ENCODE measurements at regions not wholly inside any gene's neighbourhood (a gene's known extent, or its start where the extent isn't known, plus 50 kb on each side); places are given as distances from the start of the nearest gene placed in this dataset.
"Not testable (repeated sequence)": the region's sequence is repeated elsewhere in the genome, so short reads cannot be mapped to it uniquely, and the experiment has no call there.

GRCh38 chr1:221573756-221574155, 168.1 kb downstream of the DUSP10 start:
- no peaks in the 10 kb centered on the region for H3K36me3 Mint-ChIP-seq (ENCODE audit: low read depth)
- peaks cover 15% of the 10 kb centered on the region for H3K9me3 Mint-ChIP-seq (ENCODE audit: low read depth)
- H3K27ac Mint-ChIP-seq (ENCODE audit: unreplicated experiment), result no peak overlapping the region
- H3K4me3 Mint-ChIP-seq (ENCODE audit: unreplicated experiment), result no peak overlapping the region
- H3K4me1 Mint-ChIP-seq (ENCODE audit: low read depth), result no peaks in the 10 kb centered on the region
- peaks cover 1% of the 10 kb centered on the region for H3K27me3 Mint-ChIP-seq (ENCODE audit: low read depth)
- no peak for TF ChIP-seq CTCF (IDR thresholded peaks at IDR 0.05)
- DNase-seq (ENCODE audit: low spot score), result no peak

- Mint-ChIP-seq H3K27me3 (ENCODE audit: low read depth) (no peaks in the 10 kb centered on the region), H3K4me3 (ENCODE audit: unreplicated experiment) (no peak overlapping the region), H3K4me1 (ENCODE audit: low read depth) (no peaks in the 10 kb centered on the region), H3K9me3 (ENCODE audit: low read depth) (peaks cover 15% of the 10 kb centered on the region), H3K27ac (ENCODE audit: unreplicated experiment) (no peak overlapping the region), H3K36me3 (ENCODE audit: low read depth) (no peaks in the 10 kb centered on the region)
- no peak for TF ChIP-seq CTCF (IDR thresholded peaks at IDR 0.05)
- no peak for DNase-seq (ENCODE audit: low spot score)
These were observed 167.4 kb downstream of the DUSP10 start for GRCh38 chr1:221574529-221574928.

GRCh38 chr1:221575605-221576004, 166.3 kb downstream of the DUSP10 start:
- H3K4me1 Mint-ChIP-seq (ENCODE audit: low read depth), result no peaks in the 10 kb centered on the region
- DNase-seq (ENCODE audit: low spot score), result no peak
- H3K4me3 Mint-ChIP-seq (ENCODE audit: unreplicated experiment), result no peak overlapping the region
- no peaks in the 10 kb centered on the region for H3K36me3 Mint-ChIP-seq (ENCODE audit: low read depth)
- H3K9me3 Mint-ChIP-seq (ENCODE audit: low read depth), result peaks cover 15% of the 10 kb centered on the region
- no peak overlapping the region for H3K27ac Mint-ChIP-seq (ENCODE audit: unreplicated experiment)
- TF ChIP-seq CTCF (IDR thresholded peaks at IDR 0.05), result no peak
- no peaks in the 10 kb centered on the region for H3K27me3 Mint-ChIP-seq (ENCODE audit: low read depth)

GRCh38 chr1:221576268-221576667, 165.6 kb downstream of the DUSP10 start:
- no peak for DNase-seq (ENCODE audit: low spot score)
- no peak overlapping the region for H3K27ac Mint-ChIP-seq (ENCODE audit: unreplicated experiment)
- H3K36me3 Mint-ChIP-seq (ENCODE audit: low read depth), result no peaks in the 10 kb centered on the region
- no peaks in the 10 kb centered on the region for H3K4me1 Mint-ChIP-seq (ENCODE audit: low read depth)
- no peak overlapping the region for H3K4me3 Mint-ChIP-seq (ENCODE audit: unreplicated experiment)
- TF ChIP-seq CTCF (IDR thresholded peaks at IDR 0.05), result no peak
- peaks cover 15% of the 10 kb centered on the region for H3K9me3 Mint-ChIP-seq (ENCODE audit: low read depth)
- no peaks in the 10 kb centered on the region for H3K27me3 Mint-ChIP-seq (ENCODE audit: low read depth)

- Mint-ChIP-seq H3K4me1 (ENCODE audit: low read depth) (no peaks in the 10 kb centered on the region), H3K4me3 (ENCODE audit: unreplicated experiment) (no peak overlapping the region), H3K9me3 (ENCODE audit: low read depth) (peaks cover 5% of the 10 kb centered on the region), H3K27ac (ENCODE audit: unreplicated experiment) (no peak overlapping the region), H3K36me3 (ENCODE audit: low read depth) (no peaks in the 10 kb centered on the region), H3K27me3 (ENCODE audit: low read depth) (peaks cover 28% of the 10 kb centered on the region)
- DNase-seq (ENCODE audit: low spot score), result no peak
- no peak for TF ChIP-seq CTCF (IDR thresholded peaks at IDR 0.05)
These were observed 158.4 kb downstream of the DUSP10 start for GRCh38 chr1:221583465-221583864.

- peaks cover 29% of the 10 kb centered on the region for H3K27me3 Mint-ChIP-seq (ENCODE audit: low read depth)
- H3K4me3 Mint-ChIP-seq (ENCODE audit: unreplicated experiment); H3K27ac Mint-ChIP-seq (ENCODE audit: unreplicated experiment); DNase-seq (ENCODE audit: low spot score); H3K9me3 Mint-ChIP-seq (ENCODE audit: low read depth); H3K36me3 Mint-ChIP-seq (ENCODE audit: low read depth); H3K4me1 Mint-ChIP-seq (ENCODE audit: low read depth): not testable (repeated sequence)
These were observed 154.9 kb downstream of the DUSP10 start for GRCh38 chr1:221587013-221587412.

GRCh38 chr1:221591250-221591649, 150.6 kb downstream of the DUSP10 start:
- not testable (repeated sequence) for H3K4me1 Mint-ChIP-seq (ENCODE audit: low read depth); H3K4me3 Mint-ChIP-seq (ENCODE audit: unreplicated experiment); DNase-seq (ENCODE audit: low spot score); H3K36me3 Mint-ChIP-seq (ENCODE audit: low read depth); H3K27ac Mint-ChIP-seq (ENCODE audit: unreplicated experiment); H3K9me3 Mint-ChIP-seq (ENCODE audit: low read depth)
- H3K27me3 Mint-ChIP-seq (ENCODE audit: low read depth), result peaks cover 18% of the 10 kb centered on the region
